ENCODE measurements at regions not wholly inside any gene's neighbourhood (a gene's known extent, or its start where the extent isn't known, plus 50 kb on each side); places are given as distances from the start of the nearest gene placed in this dataset.
"Not testable (repeated sequence)": the region's sequence is repeated elsewhere in the genome, so short reads cannot be mapped to it uniquely, and the experiment has no call there.

- no peak for DNase-seq
Observed at GRCh38 chr6:14218519-14218800, 100.9 kb downstream of the CD83 start.

GRCh38 chr6:14221564-14222279, 104.2 kb downstream of the CD83 start:
- no peak for DNase-seq

- no peak for DNase-seq
Observed at GRCh38 chr6:14222956-14223355, 105.4 kb downstream of the CD83 start.

- no peak for DNase-seq
Observed at GRCh38 chr6:14224359-14225103, 107.0 kb downstream of the CD83 start.

- no peak for DNase-seq
Observed at GRCh38 chr6:14226051-14226660, 108.6 kb downstream of the CD83 start.

GRCh38 chr6:14228571-14228970, 111.0 kb downstream of the CD83 start:
- no peak for DNase-seq

GRCh38 chr6:14231071-14231483, 113.5 kb downstream of the CD83 start:
- no peak for DNase-seq

GRCh38 chr6:14231501-14232280, 114.1 kb downstream of the CD83 start:
- no peak for DNase-seq

GRCh38 chr6:14232889-14233288, 115.3 kb downstream of the CD83 start:
- DNase-seq = no peak

GRCh38 chr6:14235653-14236356, 118.2 kb downstream of the CD83 start:
- no peak for DNase-seq

GRCh38 chr6:14239097-14239496, 121.5 kb downstream of the CD83 start:
- DNase-seq = no peak

GRCh38 chr6:14240411-14241166, 123.0 kb downstream of the CD83 start:
- no peak for DNase-seq

- DNase-seq = no peak
Observed at GRCh38 chr6:14241255-14242070, 123.9 kb downstream of the CD83 start.

GRCh38 chr6:14242912-14243311, 125.3 kb downstream of the CD83 start:
- DNase-seq = not testable (repeated sequence)

- no peak for DNase-seq
Observed at GRCh38 chr6:14243597-14243996, 126.0 kb downstream of the CD83 start.

GRCh38 chr6:14246876-14247275, 129.3 kb downstream of the CD83 start:
- no peak for DNase-seq

- DNase-seq = no peak
Observed at GRCh38 chr6:14250573-14250972, 133.0 kb downstream of the CD83 start.

- DNase-seq = no peak
Observed at GRCh38 chr6:14252271-14252850, 134.8 kb downstream of the CD83 start.

GRCh38 chr6:14254505-14254904, 136.9 kb downstream of the CD83 start:
- DNase-seq = no peak

- DNase-seq = no peak
Observed at GRCh38 chr6:14255916-14256315, 138.3 kb downstream of the CD83 start.

- DNase-seq = no peak
Observed at GRCh38 chr6:14258117-14258516, 140.5 kb downstream of the CD83 start.

All from SHP77 (cell line).